ENCODE measurements at regions not wholly inside any gene's neighbourhood (a gene's known extent, or its start where the extent isn't known, plus 50 kb on each side); places are given as distances from the start of the nearest gene placed in this dataset.

DNA sequence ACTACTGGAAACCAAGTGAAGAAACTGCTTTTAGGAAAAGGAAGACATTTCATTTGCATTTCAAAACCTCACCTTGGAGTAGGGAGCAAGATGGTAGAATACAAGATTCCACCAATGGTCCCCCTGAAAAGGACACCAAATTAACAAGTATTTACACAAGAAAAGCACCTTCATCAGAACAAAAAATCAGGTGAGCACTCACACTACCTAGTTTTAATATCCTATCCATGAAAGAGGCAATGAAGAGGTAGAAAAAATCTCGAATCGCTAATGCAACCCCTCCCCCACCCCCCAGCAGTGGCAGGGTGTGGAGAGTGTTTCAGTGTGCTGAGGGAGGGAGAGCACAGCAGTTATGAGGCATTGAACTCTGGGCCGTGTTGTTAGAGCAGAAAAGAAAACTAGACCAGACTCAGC, 1397.0 kb upstream of the C9orf72 start:
- Histone ChIP-seq H3K27ac (no peak overlapping the region), H3K36me3 (no peaks in the 10 kb centered on the region), H3K9me3 (peaks cover 0 to 5% (median 0%) of the 10 kb centered on the region in 12 donors), H3K4me3 (no peak overlapping the region), H3K27me3 (no peaks in the 10 kb centered on the region), H3K4me1 (no peaks in the 10 kb centered on the region)
- no peak for ATAC-seq
- 19 to 28% (median 24%) methylated on average over 3 of the region's 3 CpGs for WGBS, 4 donors
- no peak for TF ChIP-seq POLR2A (IDR thresholded peaks at IDR 0.05)
- TF ChIP-seq, protein P1, sequence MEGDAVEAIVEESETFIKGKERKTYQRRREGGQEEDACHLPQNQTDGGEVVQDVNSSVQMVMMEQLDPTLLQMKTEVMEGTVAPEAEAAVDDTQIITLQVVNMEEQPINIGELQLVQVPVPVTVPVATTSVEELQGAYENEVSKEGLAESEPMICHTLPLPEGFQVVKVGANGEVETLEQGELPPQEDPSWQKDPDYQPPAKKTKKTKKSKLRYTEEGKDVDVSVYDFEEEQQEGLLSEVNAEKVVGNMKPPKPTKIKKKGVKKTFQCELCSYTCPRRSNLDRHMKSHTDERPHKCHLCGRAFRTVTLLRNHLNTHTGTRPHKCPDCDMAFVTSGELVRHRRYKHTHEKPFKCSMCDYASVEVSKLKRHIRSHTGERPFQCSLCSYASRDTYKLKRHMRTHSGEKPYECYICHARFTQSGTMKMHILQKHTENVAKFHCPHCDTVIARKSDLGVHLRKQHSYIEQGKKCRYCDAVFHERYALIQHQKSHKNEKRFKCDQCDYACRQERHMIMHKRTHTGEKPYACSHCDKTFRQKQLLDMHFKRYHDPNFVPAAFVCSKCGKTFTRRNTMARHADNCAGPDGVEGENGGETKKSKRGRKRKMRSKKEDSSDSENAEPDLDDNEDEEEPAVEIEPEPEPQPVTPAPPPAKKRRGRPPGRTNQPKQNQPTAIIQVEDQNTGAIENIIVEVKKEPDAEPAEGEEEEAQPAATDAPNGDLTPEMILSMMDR (IDR thresholded peaks at IDR 0.05), result no peak
- DNase-seq, result no peak
- intact Hi-C loops (cut with DNase I), result loop anchor here in 1 of 10 donors (10.0 kb wide), 1 partner anchor 55 kb away; no protein-coding TSS in a partner anchor

DNA sequence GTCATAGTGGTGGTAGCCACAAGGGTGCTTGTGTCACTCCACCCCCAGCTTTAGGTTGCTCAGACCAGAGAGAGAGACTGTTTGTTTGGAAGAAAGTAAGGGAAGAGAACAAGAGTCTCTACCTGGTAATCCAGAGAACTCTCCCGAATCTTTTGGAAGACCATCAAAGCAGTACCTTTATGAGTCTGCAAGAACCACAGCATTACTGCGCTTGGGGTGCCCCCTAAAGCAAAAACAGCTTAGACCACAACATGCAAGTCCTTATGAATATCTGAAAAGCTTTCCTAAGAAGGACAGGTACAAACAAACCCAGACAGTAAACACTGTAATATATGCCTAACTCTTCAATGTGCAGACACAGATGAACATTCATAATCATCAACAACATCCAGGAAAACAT, 1398.6 kb upstream of the C9orf72 start:
- Histone ChIP-seq H3K4me1 (no peaks in the 10 kb centered on the region), H3K36me3 (no peaks in the 10 kb centered on the region), H3K9me3 (peaks cover 0 to 5% (median 0%) of the 10 kb centered on the region in 12 donors), H3K27ac (no peak overlapping the region), H3K4me3 (no peak overlapping the region), H3K27me3 (no peaks in the 10 kb centered on the region)
- no peak for TF ChIP-seq POLR2A (IDR thresholded peaks at IDR 0.05)
- TF ChIP-seq, protein P1 (IDR thresholded peaks at IDR 0.05), result no peak
- WGBS, 4 donors, result 20 to 52% (median 34%) methylated on average over 2 of the region's 2 CpGs
- no peak for DNase-seq
- intact Hi-C loops (cut with DNase I), result loop anchor here in 1 of 10 donors (10.0 kb wide), 1 partner anchor 57 kb away; no protein-coding TSS in a partner anchor
- ATAC-seq, result no peak

DNA sequence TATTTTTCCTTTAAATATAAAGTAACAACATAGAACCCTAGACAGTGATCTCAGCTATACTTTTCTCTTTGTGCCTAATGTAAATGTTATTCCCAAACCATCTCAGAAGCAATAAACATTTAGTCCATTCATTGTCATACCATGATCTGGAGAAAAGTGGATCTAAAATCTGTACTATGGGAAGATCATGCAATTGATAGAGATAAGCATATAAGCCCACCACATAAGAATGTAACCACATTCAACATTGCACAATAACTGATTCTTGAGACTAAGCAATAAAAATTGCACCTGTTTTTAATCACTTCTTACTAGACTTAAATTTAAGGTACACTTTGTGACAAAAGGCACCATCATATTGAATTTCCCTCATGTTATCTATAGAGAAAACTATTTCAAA, 1403.0 kb upstream of the C9orf72 start:
- Histone ChIP-seq H3K4me1 (no peaks in the 10 kb centered on the region), H3K9me3 (peaks cover 0 to 5% (median 0%) of the 10 kb centered on the region in 12 donors), H3K27ac (no peak overlapping the region), H3K27me3 (no peaks in the 10 kb centered on the region), H3K36me3 (no peaks in the 10 kb centered on the region), H3K4me3 (no peak overlapping the region)
- DNase-seq, result no peak
- intact Hi-C loops (cut with DNase I), result loop anchor here in 1 of 10 donors (10.0 kb wide), 1 partner anchor 61 kb away; no protein-coding TSS in a partner anchor
- TF ChIP-seq, protein P1 (IDR thresholded peaks at IDR 0.05), result no peak
- TF ChIP-seq POLR2A (IDR thresholded peaks at IDR 0.05), result no peak
- ATAC-seq, result no peak

DNA sequence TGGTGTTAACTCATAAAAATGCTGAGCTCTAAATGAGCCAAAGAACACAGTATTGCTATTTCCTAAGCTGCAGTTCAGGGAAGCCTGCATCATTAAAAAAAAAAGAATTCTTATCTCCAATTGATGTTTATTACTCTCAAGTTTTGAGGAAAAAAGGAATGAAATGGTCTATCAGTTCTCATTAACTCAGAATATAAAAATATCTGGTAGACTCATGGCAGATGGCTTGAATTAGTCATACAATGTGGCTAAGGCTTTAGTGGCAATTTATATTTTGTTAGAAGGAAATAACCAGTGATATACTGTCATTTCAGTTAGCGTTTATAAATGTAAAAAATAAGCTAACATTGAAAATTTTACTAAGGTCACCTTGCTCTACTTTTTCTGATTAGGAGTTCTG, 1403.4 kb upstream of the C9orf72 start:
- ATAC-seq (no peak), DNase-seq (no peak)
- no peaks in the 10 kb centered on the region for H3K27me3 ChIP-seq
- no peak overlapping the region for H3K4me3 ChIP-seq
- H3K27ac ChIP-seq, result no peak overlapping the region
- no peaks in the 10 kb centered on the region for H3K36me3 ChIP-seq
- no peak for TF ChIP-seq POLR2A (IDR thresholded peaks at IDR 0.05)
- TF ChIP-seq, protein P1 (IDR thresholded peaks at IDR 0.05), result no peak
- WGBS, 4 donors, result 29 to 81% (median 35%) methylated on average over 1 of the region's 1 CpG
- no peaks in the 10 kb centered on the region for H3K4me1 ChIP-seq
- H3K9me3 ChIP-seq, result peaks cover 0 to 5% (median 0%) of the 10 kb centered on the region in 12 donors
- intact Hi-C loops (cut with DNase I), result loop anchor here in 1 of 10 donors (10.0 kb wide), 1 partner anchor 62 kb away; no protein-coding TSS in a partner anchor
